Body of pancreas (tissue), 4 donors: ENCODE measurements at regions not wholly inside any gene's neighbourhood (a gene's known extent, or its start where the extent isn't known, plus 50 kb on each side); places are given as distances from the start of the nearest gene placed in this dataset.

ENCODE experiments used
- CTCF ChIP-seq, 7 experiments: fragments of 450-650 bp in 4 of 7; fragments of 200-600 bp in 3 of 7; sonication (generic) in 3 of 7; IDR thresholded peaks; one replicate each; pipeline ENCODE4 v1.5.1; 2016 to 2019; ENCODE audit warnings: antibody characterized with exemption in 7 of 7
- POLR2A ChIP-seq, 3 donors: fragments of 450-650 bp; IDR thresholded peaks; one replicate each; pipeline ENCODE4 v1.6.1; 2016; ENCODE audit warnings: antibody characterized with exemption in 3 of 3, mild to moderate bottlenecking in 2 of 3

- TF ChIP-seq CTCF (IDR thresholded peaks at IDR 0.05): no peak
- no peak for TF ChIP-seq POLR2A (IDR thresholded peaks at IDR 0.05)
Observed at GRCh38 chr5:53253421-53253871, 143.9 kb upstream of the MOCS2 start.
